Spleen (tissue), 11 donors: ENCODE measurements at regions not wholly inside any gene's neighbourhood (a gene's known extent, or its start where the extent isn't known, plus 50 kb on each side); places are given as distances from the start of the nearest gene placed in this dataset.

Experiments used
- DNase-seq: peaks from one replicate; pipeline ENCODE4 v3.0.0-alpha.2; 2020
- H3K27ac ChIP-seq, 8 donors: fragments of 200-600 bp; sonication (generic) in 7 of 8; 1 replicate in 4 of 8; 2 replicates in 4 of 8; pipeline versions ENCODE4 v1.5.0 to v1.8.0; 2016 to 2021; ENCODE audit warnings: inconsistent platforms in 4 of 8, mild to moderate bottlenecking in 4 of 8, moderate library complexity in 1 of 8
- H3K27me3 ChIP-seq, 7 donors: fragments of 200-600 bp; sonication (generic) in 6 of 7; replicated peaks in 1 of 7; 1 replicate in 4 of 7; 2 replicates in 3 of 7; pipeline versions ENCODE4 v1.5.0 to v1.8.0; 2016 to 2021; ENCODE audit warnings: inconsistent platforms in 3 of 7, mild to moderate bottlenecking in 1 of 7
- H3K36me3 ChIP-seq, 6 donors: fragments of 200-600 bp; sonication (generic) in 5 of 6; 1 replicate in 4 of 6; 2 replicates in 2 of 6; pipeline versions ENCODE4 v1.5.0 to v1.8.0; 2016 to 2021; ENCODE audit warnings: inconsistent platforms in 2 of 6
- H3K4me1 ChIP-seq, 6 donors: fragments of 200-600 bp; sonication (generic) in 5 of 6; 1 replicate in 3 of 6; 2 replicates in 3 of 6; pipeline versions ENCODE4 v1.5.0 to v1.8.0; 2016 to 2021; ENCODE audit warnings: inconsistent platforms in 3 of 6
- H3K4me3 ChIP-seq, 8 donors: fragments of 200-600 bp; sonication (generic) in 7 of 8; 1 replicate in 4 of 8; 2 replicates in 4 of 8; pipeline versions ENCODE4 v1.5.0 to v1.8.0; 2016 to 2021; ENCODE audit warnings: inconsistent platforms in 4 of 8, mild to moderate bottlenecking in 4 of 8, moderate library complexity in 2 of 8
- H3K9me3 ChIP-seq, 8 donors: fragments of 200-600 bp; sonication (generic) in 7 of 8; 1 replicate in 4 of 8; 2 replicates in 4 of 8; pipeline versions ENCODE4 v1.5.0 to v1.8.0; 2016 to 2021; ENCODE audit warnings: inconsistent platforms in 4 of 8
- CTCF ChIP-seq, 11 experiments: fragments of 200-600 bp in 7 of 11; fragments of 450-650 bp in 4 of 11; sonication (generic) in 4 of 11; IDR thresholded peaks in 8 of 11; conservative IDR thresholded peaks in 3 of 11; 1 replicate in 7 of 11; 2 replicates in 4 of 11; pipeline versions ENCODE4 v1.4.0 to v1.8.0; 2016 to 2021; ENCODE audit warnings: antibody characterized with exemption in 11 of 11, inconsistent platforms in 4 of 11, mild to moderate bottlenecking in 1 of 11
- POLR2A ChIP-seq, 3 donors: fragments of 450-650 bp; IDR thresholded peaks; one replicate each; pipeline ENCODE4 v1.5.1; 2017; ENCODE audit warnings: antibody characterized with exemption in 3 of 3, mild to moderate bottlenecking in 1 of 3
- POLR2AphosphoS5 ChIP-seq, 3 donors: sonication (generic); formaldehyde crosslinking; IDR thresholded peaks; one replicate each; pipeline ENCODE4 v1.5.1; 2017; ENCODE audit warnings: antibody characterized with exemption in 3 of 3
- WGBS, 5 donors: extraction: QIAGEN DNeasy Blood & Tissue Kit in 3 of 5; methylation state at CpG; one replicate each; pipeline versions ENCODE4 v1.1.5 to v1.1.7; 2013 to 2018; 5-methylcytosine and 5-hydroxymethylcytosine counted together
- intact Hi-C: fragments of 100-400 bp; cut with DNase I; formaldehyde crosslinking; loops from one replicate; pipeline ENCODE4 v1.15.0; 2023; ENCODE audit warnings: low total_unique reads
- donor health status: healthy with polysubstance abuse.
- donor health status: DM: no; HTN: no; CAD: no; lungs with moderate emphysema.
- donor health status: DM: no; HTN: no; CAD: no.
- donor health status: Bipolar disorder and iron deficiency.
- donor health status: healthy.
- donor health status: DM: no; HTN: no; CAD: no.
- donor health status: DM: yes; HTN: yes; CAD: no.

- intact Hi-C loops = no loop called here
- Histone ChIP-seq H3K27me3 (no peaks in the 10 kb centered on the region), H3K4me1 (no peaks in the 10 kb centered on the region), H3K27ac (no peak overlapping the region), H3K36me3 (no peaks in the 10 kb centered on the region), H3K4me3 (no peak overlapping the region), H3K9me3 (no peaks in the 10 kb centered on the region)
- TF ChIP-seq POLR2AphosphoS5 (IDR thresholded peaks at IDR 0.05) (no peak), POLR2A (IDR thresholded peaks at IDR 0.05) (no peak), CTCF (IDR thresholded peaks at IDR 0.05 in 8 of 11, conservative IDR thresholded peaks at IDR 0.05 in 3 of 11) (no peak)
- DNase-seq = no peak
- 85 to 93% (median 87%) methylated on average over 15 of the region's 15 CpGs for WGBS, 5 donors
Observed at GRCh38 chr14:98417001-98417400, 855.0 kb downstream of the BCL11B start.

GRCh38 chr14:98428483-98428994 lies 843.5 kb downstream of the BCL11B start:
- TF ChIP-seq CTCF (IDR thresholded peaks at IDR 0.05 in 8 of 11, conservative IDR thresholded peaks at IDR 0.05 in 3 of 11) (no peak), POLR2A (IDR thresholded peaks at IDR 0.05) (no peak), POLR2AphosphoS5 (IDR thresholded peaks at IDR 0.05) (no peak)
- Histone ChIP-seq H3K27ac (no peak overlapping the region), H3K27me3 (no peaks in the 10 kb centered on the region), H3K4me3 (no peak overlapping the region), H3K9me3 (no peaks in the 10 kb centered on the region), H3K36me3 (no peaks in the 10 kb centered on the region), H3K4me1 (no peaks in the 10 kb centered on the region)
- WGBS, 5 donors = 63 to 79% (median 71%) methylated on average over 2 of the region's 2 CpGs
- intact Hi-C loops = no loop called here
- no peak for DNase-seq

- TF ChIP-seq CTCF (IDR thresholded peaks at IDR 0.05 in 8 of 11, conservative IDR thresholded peaks at IDR 0.05 in 3 of 11) = no peak
- no peak for TF ChIP-seq POLR2A (IDR thresholded peaks at IDR 0.05)
- TF ChIP-seq POLR2AphosphoS5 (IDR thresholded peaks at IDR 0.05) = no peak
- Histone ChIP-seq H3K4me3 (no peak overlapping the region), H3K36me3 (no peaks in the 10 kb centered on the region), H3K4me1 (no peaks in the 10 kb centered on the region), H3K9me3 (peaks cover 0 to 18% (median 11%) of the 10 kb centered on the region in 8 donors), H3K27ac (no peak overlapping the region), H3K27me3 (no peaks in the 10 kb centered on the region)
- WGBS, 5 donors = 51 to 74% (median 60%) methylated on average over 4 of the region's 4 CpGs
- DNase-seq = no peak
- intact Hi-C loops = no loop called here
Observed at GRCh38 chr14:98433436-98433835, 838.6 kb downstream of the BCL11B start.

- no peaks in the 10 kb centered on the region for H3K27me3 ChIP-seq
- DNase-seq = no peak
- H3K4me3 ChIP-seq = no peak overlapping the region
- intact Hi-C loops = no loop called here
- no peaks in the 10 kb centered on the region for H3K4me1 ChIP-seq
- H3K36me3 ChIP-seq = no peaks in the 10 kb centered on the region
- no peak for TF ChIP-seq POLR2AphosphoS5 (IDR thresholded peaks at IDR 0.05)
- TF ChIP-seq CTCF (IDR thresholded peaks at IDR 0.05 in 8 of 11, conservative IDR thresholded peaks at IDR 0.05 in 3 of 11) = no peak
- TF ChIP-seq POLR2A (IDR thresholded peaks at IDR 0.05) = no peak
- H3K27ac ChIP-seq = no peak overlapping the region
- WGBS, 5 donors = 87 to 93% (median 91%) methylated on average over 2 of the region's 2 CpGs
- peaks cover 0 to 18% (median 11%) of the 10 kb centered on the region in 8 donors for H3K9me3 ChIP-seq
Observed at GRCh38 chr14:98437113-98437512, 834.9 kb downstream of the BCL11B start.
